IMR-90 (cell line): ENCODE measurements at regions not wholly inside any gene's neighbourhood (a gene's known extent, or its start where the extent isn't known, plus 50 kb on each side); places are given as distances from the start of the nearest gene placed in this dataset.

Experiments
- ATAC-seq: fragments of 200-7000 bp; cut with Tn5 transposase; 2 replicates; pipeline ENCODE4 v1.9.1; 2020; ENCODE audit warnings: low read depth, mild to moderate bottlenecking, moderate library complexity
- BruUV-seq: library from RNA; stranded (reverse); fragments of 400-500 nt; replicated peaks from 2 replicates; lab custom pipeline; 2021; lab: Mats Ljungman, UMichigan
- CTCF ChIA-PET: fragments of 300-600 bp; formaldehyde crosslinking; extraction: SDS; loops from one replicate; lab custom pipeline; 2021; ENCODE audit warnings: antibody characterized with exemption; lab: Yijun Ruan, JAX
- POLR2A ChIA-PET: fragments of 300-600 bp; sonication (Branson Sonifier 250); formaldehyde crosslinking; loops from one replicate; lab custom pipeline; 2022; ENCODE audit warnings: antibody characterized with exemption; ENCODE audit not compliant: unreplicated experiment; lab: Charles Lee
- DNase-seq: peaks from one replicate; pipeline ENCODE4 v3.0.0; 2013
- H2AFZ ChIP-seq: replicated peaks from 2 replicates; pipeline ENCODE3; 2013; ENCODE audit warnings: low read length, mild to moderate bottlenecking; ENCODE audit not compliant: poor library complexity
- H2AK5ac ChIP-seq: 2 replicates; pipeline ENCODE4 v1.6.1; 2013; ENCODE audit warnings: low read depth, low read length, inconsistent platforms
- H2AK9ac ChIP-seq: replicated peaks from 2 replicates; pipeline ENCODE3; 2013; ENCODE audit warnings: mild to moderate bottlenecking, low read depth, low read length, moderate library complexity; ENCODE audit not compliant: poor library complexity
- H2BK120ac ChIP-seq: 2 replicates; pipeline ENCODE4 v1.6.1; 2013; ENCODE audit warnings: low read depth, low read length, inconsistent platforms
- H2BK15ac ChIP-seq: 3 replicates; pipeline ENCODE4 v1.6.1; 2013; ENCODE audit warnings: low read depth, low read length, inconsistent platforms
- H2BK20ac ChIP-seq: 2 replicates; pipeline ENCODE4 v1.6.1; 2013; ENCODE audit warnings: low read depth, mild to moderate bottlenecking, inconsistent platforms, low read length, moderate library complexity
- H2BK5ac ChIP-seq: 2 replicates; pipeline ENCODE4 v1.6.1; 2013; ENCODE audit warnings: mild to moderate bottlenecking, low read depth, low read length, inconsistent platforms; ENCODE audit not compliant: poor library complexity, severe bottlenecking
- H3K14ac ChIP-seq: replicated peaks from 2 replicates; pipeline ENCODE4 v1.6.1; 2013; ENCODE audit warnings: low read depth, low read length, inconsistent platforms
- H3K18ac ChIP-seq: 2 replicates; pipeline ENCODE4 v1.6.1; 2013; ENCODE audit warnings: low read depth, low read length, control low read depth
- H3K23ac ChIP-seq: 2 replicates; pipeline ENCODE4 v1.6.1; 2013; ENCODE audit warnings: low read depth, low read length, inconsistent platforms
- H3K27ac ChIP-seq: 2 replicates; pipeline ENCODE4 v1.5.1; 2013; ENCODE audit warnings: mild to moderate bottlenecking, control low read depth, low read length; ENCODE audit not compliant: insufficient read depth
- H3K27me3 ChIP-seq: 2 replicates; pipeline ENCODE4 v1.6.1; 2013; ENCODE audit warnings: low read length; ENCODE audit not compliant: control insufficient read depth, insufficient read depth
- H3K36me3 ChIP-seq: 2 replicates; pipeline ENCODE4 v1.6.1; 2013; ENCODE audit warnings: low read length, mixed read lengths; ENCODE audit not compliant: control insufficient read depth, insufficient read depth
- H3K4ac ChIP-seq: 2 replicates; pipeline ENCODE4 v1.6.1; 2013; ENCODE audit warnings: low read depth, low read length, inconsistent platforms
- H3K4me1 ChIP-seq: 2 replicates; pipeline ENCODE4 v1.6.1; 2013; ENCODE audit warnings: low read length, mixed read lengths; ENCODE audit not compliant: control insufficient read depth, insufficient read depth
- H3K4me2 ChIP-seq: 2 replicates; pipeline ENCODE4 v1.6.1; 2013; ENCODE audit warnings: low read depth, mild to moderate bottlenecking, control low read depth, low read length, moderate library complexity
- H3K4me3 ChIP-seq: 2 replicates; pipeline ENCODE4 v1.5.1; 2013; ENCODE audit warnings: low read depth, mild to moderate bottlenecking, control low read depth, low read length, moderate library complexity; ENCODE audit not compliant: insufficient read depth
- H3K56ac ChIP-seq: 2 replicates; pipeline ENCODE4 v1.6.1; 2013; ENCODE audit warnings: low read length, inconsistent platforms; ENCODE audit not compliant: insufficient read depth; ENCODE audit errors: extremely low read depth
- H3K79me1 ChIP-seq, 2 experiments: 2 replicates each; pipeline ENCODE4 v1.6.1; 2013; ENCODE audit warnings: low read length in 2 of 2, inconsistent platforms in 1 of 2, low read depth in 1 of 2
- H3K9ac ChIP-seq: 2 replicates; pipeline ENCODE4 v1.6.1; 2013; ENCODE audit warnings: low read depth, low read length, control low read depth
- H3K9me1 ChIP-seq: 2 replicates; pipeline ENCODE4 v1.6.1; 2013; ENCODE audit warnings: low read length, inconsistent platforms; ENCODE audit not compliant: insufficient read depth
- H3K9me3 ChIP-seq: 2 replicates; pipeline ENCODE4 v1.6.1; 2013; ENCODE audit warnings: low read length; ENCODE audit not compliant: control insufficient read depth, insufficient read depth
- H4K20me1 ChIP-seq: 2 replicates; pipeline ENCODE4 v1.6.1; 2013; ENCODE audit warnings: low read length, inconsistent platforms; ENCODE audit not compliant: insufficient read depth
- H4K5ac ChIP-seq: 2 replicates; pipeline ENCODE4 v1.6.1; 2013; ENCODE audit warnings: mild to moderate bottlenecking, low read depth, low read length, control low read depth
- H4K8ac ChIP-seq, 2 experiments: 2 replicates each; pipeline ENCODE4 v1.6.1; 2013; ENCODE audit warnings: low read depth in 2 of 2, low read length in 2 of 2, control low read depth in 1 of 2, inconsistent platforms in 1 of 2
- H4K91ac ChIP-seq: 2 replicates; pipeline ENCODE4 v1.6.1; 2013; ENCODE audit warnings: low read depth, low read length, inconsistent platforms; ENCODE audit not compliant: insufficient read depth
- BHLHE40 ChIP-seq: fragments of 150-350 bp; IDR thresholded peaks from 2 replicates; pipeline ENCODE4 v1.6.1; 2016; ENCODE audit warnings: mild to moderate bottlenecking, low read depth, low read length
- CEBPB ChIP-seq: IDR thresholded peaks from 2 replicates; pipeline ENCODE4 v1.6.1; 2012; ENCODE audit warnings: low read depth, low read length, improper control_type of control experiment
- CHD1 ChIP-seq: IDR thresholded peaks from 2 replicates; pipeline ENCODE4 v1.6.1; 2012; ENCODE audit warnings: low read depth, low read length, improper control_type of control experiment
- ELK1 ChIP-seq: fragments of 150-350 bp; IDR thresholded peaks from 2 replicates; pipeline ENCODE4 v1.6.1; 2016; ENCODE audit warnings: low read depth, mild to moderate bottlenecking, low read length, moderate library complexity, borderline replicate concordance
- FOS ChIP-seq: fragments of 150-350 bp; IDR thresholded peaks from 2 replicates; pipeline ENCODE4 v1.6.1; 2016; ENCODE audit warnings: low read depth, low read length
- MAFK ChIP-seq: IDR thresholded peaks from 2 replicates; pipeline ENCODE4 v1.6.1; 2012; ENCODE audit warnings: low read depth, low read length, improper control_type of control experiment
- MAZ ChIP-seq: IDR thresholded peaks from 2 replicates; pipeline ENCODE4 v1.6.1; 2012; ENCODE audit warnings: low read depth, mild to moderate bottlenecking, low read length, improper control_type of control experiment, moderate library complexity, borderline replicate concordance
- MXI1 ChIP-seq: IDR thresholded peaks from 2 replicates; pipeline ENCODE4 v1.6.1; 2012; ENCODE audit warnings: low read depth, mild to moderate bottlenecking, low read length, moderate library complexity, borderline replicate concordance
- NFE2L2 ChIP-seq: fragments of 150-350 bp; IDR thresholded peaks from 2 replicates; pipeline ENCODE4 v1.6.1; 2016; ENCODE audit warnings: low read depth, mild to moderate bottlenecking, low read length
- POLR2A ChIP-seq: IDR thresholded peaks from 2 replicates; pipeline ENCODE4 v1.6.1; 2012; ENCODE audit warnings: mild to moderate bottlenecking, low read depth, low read length
- RAD21 ChIP-seq: IDR thresholded peaks from 2 replicates; pipeline ENCODE4 v1.6.1; 2012; ENCODE audit warnings: low read length, improper control_type of control experiment
- RCOR1 ChIP-seq: IDR thresholded peaks from 2 replicates; pipeline ENCODE4 v1.6.1; 2012; ENCODE audit warnings: mild to moderate bottlenecking, low read length, improper control_type of control experiment; ENCODE audit not compliant: insufficient replicate concordance
- SMC3 ChIP-seq: fragments of 150-350 bp; IDR thresholded peaks from 2 replicates; pipeline ENCODE4 v1.6.1; 2016; ENCODE audit warnings: low read depth, mild to moderate bottlenecking, antibody characterized with exemption, low read length, moderate library complexity
- USF2 ChIP-seq: fragments of 150-350 bp; IDR thresholded peaks from 2 replicates; pipeline ENCODE4 v1.6.1; 2017; ENCODE audit warnings: mild to moderate bottlenecking, antibody characterized with exemption, low read length, low read depth
- WGBS, 2 experiments: methylation state at CpG; one replicate each; pipeline versions ENCODE4 v1.1.5 to v1.1.7; 2013; ENCODE audit warnings: missing lambda C conversion rate in 2 of 2; ENCODE audit not compliant: insufficient read length in 1 of 2; ENCODE audit errors: extremely low coverage in 2 of 2; 5-methylcytosine and 5-hydroxymethylcytosine counted together
- dilution Hi-C: fragments of 300-500 bp; cut with HindIII; formaldehyde crosslinking; loops from one replicate; pipeline ENCODE4 v1.14.3; 2018; ENCODE audit warnings: low sequenced_read_pairs; ENCODE audit not compliant: unreplicated experiment
- in situ Hi-C: fragments of 300-500 bp; cut with MboI; formaldehyde crosslinking; loops from 3 replicates; pipeline ENCODE4 v1.14.3; 2019; ENCODE audit warnings: low sequenced_read_pairs, inconsistent platforms, mixed read lengths
- intact Hi-C: fragments of 100-400 bp; cut with micrococcal nuclease; formaldehyde crosslinking; loops from 2 replicates; pipeline ENCODE4 v1.10.0; 2022
- TF ChIP-seq, protein P1 (sequence below): conservative IDR thresholded peaks from 2 replicates; pipeline ENCODE4 v1.5.1; 2012; ENCODE audit warnings: mild to moderate bottlenecking, low read depth, low read length, improper control_type of control experiment

DNA sequence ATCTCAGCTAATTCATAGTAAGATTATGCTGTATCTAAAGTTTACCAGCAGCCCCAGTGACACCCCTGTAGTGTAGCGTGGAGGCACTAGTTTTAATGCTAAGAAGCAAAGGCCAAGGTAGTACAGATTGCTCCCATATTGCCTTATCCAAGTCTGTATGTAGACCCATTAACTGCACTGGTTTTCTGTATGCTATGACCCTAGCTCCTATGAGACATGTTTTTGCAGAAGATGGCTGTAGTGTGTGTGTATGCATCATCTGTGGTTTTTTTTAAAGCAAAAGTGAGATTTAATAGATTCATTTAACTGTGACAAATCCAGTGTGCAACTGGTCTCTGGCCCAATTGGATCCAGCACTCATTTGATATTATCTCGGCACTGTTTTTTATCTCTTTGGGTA, 86.5 kb downstream of the HAUS1 start:
- Histone ChIP-seq H2BK20ac (no peak overlapping the region), H3K4ac (no peak overlapping the region), H3K27ac (no peak overlapping the region), H3K79me1 (peaks cover 8 to 64% of the 10 kb centered on the region in 2 experiments), H4K91ac (no peak overlapping the region), H3K14ac (no peak overlapping the region), H2BK5ac (no peak overlapping the region), H2AK5ac (no peak overlapping the region), H4K8ac (no peak overlapping the region), H3K4me2 (no peak overlapping the region), H2AFZ (no peak overlapping the region), H4K20me1 (peaks cover 29% of the 10 kb centered on the region), H3K9me3 (no peaks in the 10 kb centered on the region), H4K5ac (no peak overlapping the region), H3K4me1 (no peaks in the 10 kb centered on the region), H3K36me3 (peaks cover 2% of the 10 kb centered on the region; the same call in 1 of the 2 replicates), H2BK15ac (no peak overlapping the region), H3K9ac (no peak overlapping the region), H3K4me3 (no peak overlapping the region), H2BK120ac (no peak overlapping the region), H3K27me3 (no peaks in the 10 kb centered on the region), H3K23ac (no peak overlapping the region), H3K9me1 (0 out of 2 replicates have a peak, but pooled peaks cover 3% of the 10 kb centered on the region), H3K18ac (no peak overlapping the region), H2AK9ac (no peak overlapping the region), H3K56ac (no peak overlapping the region)
- no TSS peak for BruUV-seq
- ChIA-PET POLR2A (no interaction called here), CTCF (interaction anchor here (1.2 kb wide), 1 partner anchor 17 kb away, joined by 9 read pairs; a partner anchor contains a TSS)
- TF ChIP-seq CEBPB (no peak), RCOR1 (no peak), MXI1 (no peak), POLR2A (no peak), NFE2L2 (no peak), SMC3 (no peak), CHD1 (no peak), ELK1 (no peak), USF2 (no peak), FOS (no peak), RAD21 (no peak), MAZ (no peak), MAFK (no peak), BHLHE40 (no peak)
- TF ChIP-seq, protein P1, sequence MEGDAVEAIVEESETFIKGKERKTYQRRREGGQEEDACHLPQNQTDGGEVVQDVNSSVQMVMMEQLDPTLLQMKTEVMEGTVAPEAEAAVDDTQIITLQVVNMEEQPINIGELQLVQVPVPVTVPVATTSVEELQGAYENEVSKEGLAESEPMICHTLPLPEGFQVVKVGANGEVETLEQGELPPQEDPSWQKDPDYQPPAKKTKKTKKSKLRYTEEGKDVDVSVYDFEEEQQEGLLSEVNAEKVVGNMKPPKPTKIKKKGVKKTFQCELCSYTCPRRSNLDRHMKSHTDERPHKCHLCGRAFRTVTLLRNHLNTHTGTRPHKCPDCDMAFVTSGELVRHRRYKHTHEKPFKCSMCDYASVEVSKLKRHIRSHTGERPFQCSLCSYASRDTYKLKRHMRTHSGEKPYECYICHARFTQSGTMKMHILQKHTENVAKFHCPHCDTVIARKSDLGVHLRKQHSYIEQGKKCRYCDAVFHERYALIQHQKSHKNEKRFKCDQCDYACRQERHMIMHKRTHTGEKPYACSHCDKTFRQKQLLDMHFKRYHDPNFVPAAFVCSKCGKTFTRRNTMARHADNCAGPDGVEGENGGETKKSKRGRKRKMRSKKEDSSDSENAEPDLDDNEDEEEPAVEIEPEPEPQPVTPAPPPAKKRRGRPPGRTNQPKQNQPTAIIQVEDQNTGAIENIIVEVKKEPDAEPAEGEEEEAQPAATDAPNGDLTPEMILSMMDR = no peak
- in situ Hi-C loops (no loop called here), intact Hi-C loops (no loop called here), dilution Hi-C loops (no loop called here)
- DNase-seq (peak; percentile 24), ATAC-seq (peak; percentile 40; the same call in 1 of the 2 replicates)
- no CpG with 5 or more reads among the region's 2 CpGs for WGBS, 2 experiments
